CD1c-positive myeloid dendritic cell (primary cell): ENCODE measurements at regions not wholly inside any gene's neighbourhood (a gene's known extent, or its start where the extent isn't known, plus 50 kb on each side); places are given as distances from the start of the nearest gene placed in this dataset.

Experiments used
- DNase-seq: peaks from one replicate; pipeline ENCODE4 v3.0.0-alpha.2; 2016; ENCODE audit errors: extremely low spot score

DNA sequence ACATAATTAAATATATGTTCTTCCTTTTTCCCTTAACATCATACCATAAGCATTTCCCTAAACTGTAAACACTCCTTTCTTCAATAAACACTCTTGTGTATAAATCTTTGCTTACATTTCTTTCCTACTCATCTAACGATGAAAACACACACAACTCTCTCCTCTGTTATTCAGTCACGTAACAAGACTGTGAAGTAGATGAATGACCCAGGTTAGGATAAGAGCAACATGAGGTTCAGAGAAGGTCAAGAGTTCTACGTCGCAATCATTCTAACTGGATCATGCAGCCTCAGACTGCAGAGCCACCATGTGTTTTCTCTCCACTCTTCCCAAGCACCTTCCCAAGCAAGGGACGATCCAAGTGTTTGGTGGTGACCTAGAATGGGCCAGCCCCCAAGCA lies 70.5 kb upstream of the SPTLC1 start:
- no peak for DNase-seq

DNA sequence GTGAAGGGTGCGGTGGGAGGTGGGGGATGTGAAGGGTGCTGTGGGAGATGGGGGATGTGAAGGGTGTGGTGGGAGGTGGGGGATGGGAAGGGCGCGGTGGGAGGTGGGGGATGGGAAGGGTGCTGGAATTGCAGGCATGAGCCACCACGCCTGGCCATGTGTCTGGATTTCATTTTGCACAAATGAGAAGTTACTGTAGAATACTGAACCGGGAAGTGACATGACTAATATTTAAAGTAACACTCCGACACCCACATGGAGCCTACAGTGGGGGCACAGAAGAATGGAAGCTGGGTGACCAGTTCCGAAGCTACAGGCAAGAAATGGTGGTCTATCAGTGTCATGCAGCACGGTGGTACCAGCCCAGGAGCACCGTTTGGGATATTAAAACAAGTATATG lies 69.9 kb upstream of the SPTLC1 start:
- peak; percentile 55 for DNase-seq

DNA sequence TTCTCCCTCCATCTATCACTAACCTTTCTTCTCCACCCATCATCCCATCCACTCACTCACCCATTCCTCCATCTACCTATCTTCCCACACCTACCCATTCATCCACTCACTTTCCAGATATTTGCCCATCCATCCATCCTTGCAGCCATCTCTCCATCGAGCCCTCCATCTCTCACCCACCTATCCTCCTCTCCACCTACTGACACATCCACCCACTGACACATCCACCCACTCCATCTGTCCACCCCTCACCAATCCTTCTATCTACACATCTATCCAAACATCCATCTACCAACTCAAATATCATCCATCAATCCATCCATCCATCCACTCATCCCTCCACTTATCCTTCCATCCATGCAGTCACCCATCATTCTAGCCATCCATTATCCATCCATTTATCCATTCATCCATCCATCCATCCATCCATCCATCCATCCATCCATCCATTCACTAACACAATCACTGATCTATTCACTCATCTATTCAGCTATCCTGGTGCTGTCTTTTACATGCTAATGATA lies 68.9 kb upstream of the SPTLC1 start:
- DNase-seq = no peak

DNA sequence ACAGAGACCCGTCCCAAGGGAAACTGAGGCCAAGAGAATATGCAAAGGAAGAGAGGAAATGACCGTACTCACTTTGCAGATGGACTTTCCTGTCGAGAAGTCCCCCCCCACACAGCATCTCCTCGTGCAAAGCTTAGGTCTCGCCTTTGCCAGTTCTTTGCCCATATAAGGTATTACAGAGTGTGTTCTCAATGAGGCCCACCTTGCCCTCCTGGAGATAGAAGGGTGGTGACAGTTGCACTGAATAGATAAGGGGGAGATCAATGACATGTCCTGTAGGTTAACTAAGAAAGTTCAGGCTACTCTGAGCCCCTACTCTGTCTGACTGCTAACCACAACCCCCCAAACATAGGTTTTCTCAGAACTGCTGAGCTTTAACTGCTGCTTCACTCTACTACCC lies 68.2 kb upstream of the SPTLC1 start:
- DNase-seq = no peak

DNA sequence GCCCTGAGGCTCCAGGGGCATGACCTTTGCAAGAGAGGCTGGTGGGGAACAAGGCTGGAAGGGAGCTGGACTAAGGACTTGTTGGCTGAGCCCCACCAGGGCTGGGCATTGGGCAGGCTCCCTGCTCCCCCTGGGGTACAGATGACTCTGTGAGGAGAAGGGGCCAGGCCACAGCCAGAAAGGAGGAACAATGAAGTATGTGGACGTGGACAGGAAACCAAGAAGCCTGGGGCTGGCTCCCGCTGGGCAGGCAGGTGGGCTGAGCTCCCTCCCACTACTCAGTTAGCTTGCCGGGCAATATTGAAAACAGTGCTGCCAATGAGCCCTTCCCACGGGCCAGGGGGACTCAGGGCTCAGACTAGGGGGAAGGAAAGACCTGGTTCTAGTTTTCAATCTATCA lies 66.1 kb upstream of the SPTLC1 start:
- peak; percentile 33 for DNase-seq

DNA sequence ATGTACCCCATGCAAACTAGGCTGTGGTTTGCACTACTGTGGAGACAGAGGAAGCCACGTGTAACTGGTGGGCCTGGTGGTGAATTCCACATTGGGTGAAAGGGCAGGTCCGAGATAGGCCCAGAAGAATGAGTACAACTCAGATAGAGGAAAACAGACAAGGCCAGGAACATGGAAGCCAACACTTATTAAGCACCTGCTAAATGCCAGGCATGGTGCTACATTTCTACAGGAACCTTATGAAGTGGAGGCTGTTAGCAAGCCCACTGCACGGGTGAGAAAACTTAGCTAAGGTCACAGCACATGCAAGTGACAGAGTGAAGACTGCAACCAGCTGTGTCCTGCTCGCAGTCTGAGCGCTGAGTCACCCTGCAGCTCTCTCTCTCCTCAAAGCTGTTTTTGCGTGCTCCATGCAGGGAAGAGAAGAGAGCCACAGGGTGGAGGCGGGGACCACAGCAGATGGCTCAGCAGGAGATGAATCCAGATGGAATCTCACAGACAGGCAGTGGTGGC lies 65.5 kb upstream of the SPTLC1 start:
- DNase-seq = peak; percentile 50

DNA sequence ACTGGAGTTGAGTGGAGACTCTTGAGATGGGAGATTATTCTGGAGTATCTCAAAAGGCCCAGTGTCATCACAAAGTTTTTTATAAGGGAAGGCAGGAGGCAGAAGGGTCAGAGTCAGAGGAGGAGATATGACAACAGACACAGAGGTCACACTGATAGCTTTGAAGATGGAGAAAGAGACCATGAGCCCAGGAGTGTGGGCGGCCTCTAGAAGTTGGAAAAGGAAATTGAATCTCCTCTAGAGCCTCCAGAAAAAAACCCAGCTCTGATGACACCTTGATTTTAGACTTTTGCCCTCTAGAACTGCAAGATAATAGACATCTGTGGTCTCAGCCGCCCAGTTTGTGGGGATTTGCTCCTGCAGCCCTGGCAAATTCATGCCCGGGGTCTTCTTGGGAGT lies 64.8 kb upstream of the SPTLC1 start:
- DNase-seq = peak; percentile 42

DNA sequence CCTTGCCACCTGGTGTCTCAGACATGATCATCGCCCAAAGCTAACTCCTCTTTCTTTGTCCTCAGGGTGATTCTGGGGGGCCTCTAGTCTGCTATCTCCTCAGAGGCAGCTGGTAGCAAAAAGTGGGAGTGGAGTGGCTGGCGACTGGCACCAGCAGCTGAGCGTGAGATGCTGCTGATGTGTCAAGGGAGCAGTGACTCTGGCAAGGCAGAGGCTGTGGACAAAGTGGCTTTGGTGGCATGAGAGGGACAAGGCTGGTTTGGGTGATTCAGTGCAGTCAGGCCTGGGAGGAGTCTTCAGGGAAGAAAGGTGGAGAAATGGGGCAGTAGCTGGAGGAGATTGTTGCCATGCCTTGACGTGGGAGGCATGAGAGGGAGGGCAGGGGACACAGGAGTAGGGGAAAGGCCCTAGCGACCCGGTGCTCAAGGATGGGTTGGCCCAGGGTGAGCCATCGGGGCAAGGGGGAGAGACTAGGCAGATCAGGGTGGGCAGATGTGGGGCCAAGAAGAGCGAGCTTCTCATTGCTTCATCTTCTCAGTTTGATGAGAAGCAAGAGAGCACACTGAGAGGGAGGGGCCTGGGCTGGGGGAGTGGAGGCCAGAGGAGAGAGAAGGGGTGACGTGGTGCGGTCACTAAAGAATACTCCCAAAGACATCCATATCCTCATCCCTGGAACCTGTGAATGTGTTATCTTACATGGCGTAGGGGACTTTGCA lies 64.2 kb upstream of the SPTLC1 start:
- DNase-seq = no peak

DNA sequence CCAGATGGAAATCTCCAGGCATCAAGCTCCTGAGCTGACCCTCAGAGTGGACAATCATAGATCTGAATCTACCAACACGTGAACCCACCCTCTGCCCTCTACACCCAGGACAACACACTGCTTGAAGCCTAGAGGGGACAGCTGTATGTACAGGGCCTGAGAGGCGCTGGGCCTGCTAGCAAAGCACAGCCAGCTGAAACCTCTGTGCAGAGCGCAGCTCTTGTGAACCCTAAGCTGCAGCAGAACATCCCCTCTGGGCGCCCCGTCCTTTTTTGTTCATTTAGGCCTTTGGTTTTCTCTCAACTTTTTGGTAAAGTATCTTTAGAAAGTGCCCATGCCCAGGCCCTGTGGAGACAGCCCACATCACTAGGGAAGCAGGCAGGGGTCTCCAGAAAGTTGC lies 62.4 kb upstream of the SPTLC1 start:
- DNase-seq = no peak

DNA sequence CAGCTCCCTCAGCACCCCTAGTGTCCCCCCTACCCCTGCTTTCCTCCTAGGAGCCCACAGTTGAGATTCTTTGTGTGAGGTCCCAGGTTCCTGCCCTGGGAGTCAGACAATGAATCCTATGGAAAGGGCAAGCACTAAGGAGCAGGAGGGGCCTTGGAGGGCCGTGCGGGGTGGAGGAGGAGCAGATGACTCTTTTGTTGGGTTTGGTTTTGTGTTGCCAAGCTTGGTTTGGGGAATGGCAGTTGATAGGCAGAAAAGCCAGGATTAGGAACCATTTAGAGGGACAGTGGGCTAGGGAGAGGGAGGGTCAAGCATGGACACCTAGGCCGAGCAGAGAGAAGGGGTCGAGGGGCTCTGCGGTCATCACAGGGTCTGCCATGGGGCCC lies 61.6 kb upstream of the SPTLC1 start:
- no peak for DNase-seq

DNA sequence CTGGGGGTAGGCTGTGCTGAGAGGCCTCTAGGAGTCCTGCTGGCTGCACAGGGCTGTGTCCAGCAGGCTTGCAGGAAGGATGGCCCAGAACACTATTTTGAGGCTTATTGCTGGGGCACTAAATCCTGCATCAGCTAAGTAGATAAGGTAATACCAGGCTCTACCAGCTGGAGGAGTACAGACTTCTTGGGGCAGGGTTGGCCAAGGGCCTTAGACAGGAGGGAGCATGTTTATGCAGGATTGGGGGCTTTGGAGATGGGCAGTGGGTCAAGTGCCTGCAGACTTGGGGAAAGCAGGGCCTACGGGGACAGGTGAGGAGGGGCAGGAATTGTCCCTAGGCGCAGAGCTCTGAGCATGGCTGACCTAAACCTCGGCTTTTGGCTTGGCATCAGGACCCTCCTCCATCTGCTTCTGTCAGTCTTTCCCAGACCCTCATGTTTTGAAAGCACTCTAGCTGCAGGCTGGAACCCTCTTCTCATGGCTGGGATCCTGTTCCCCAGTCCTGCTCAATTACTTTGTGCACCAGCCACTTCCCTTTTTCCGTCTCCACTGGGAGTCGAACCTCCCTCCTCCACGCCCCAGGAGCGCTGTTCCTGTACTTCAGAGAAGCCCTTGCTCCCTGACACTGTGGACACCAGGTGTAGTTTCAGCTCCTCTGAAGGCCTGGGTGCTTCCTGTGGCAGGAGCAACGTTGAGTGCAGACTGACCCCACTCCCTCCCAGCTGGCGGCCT lies 61.0 kb upstream of the SPTLC1 start:
- peak; percentile 36 for DNase-seq

DNA sequence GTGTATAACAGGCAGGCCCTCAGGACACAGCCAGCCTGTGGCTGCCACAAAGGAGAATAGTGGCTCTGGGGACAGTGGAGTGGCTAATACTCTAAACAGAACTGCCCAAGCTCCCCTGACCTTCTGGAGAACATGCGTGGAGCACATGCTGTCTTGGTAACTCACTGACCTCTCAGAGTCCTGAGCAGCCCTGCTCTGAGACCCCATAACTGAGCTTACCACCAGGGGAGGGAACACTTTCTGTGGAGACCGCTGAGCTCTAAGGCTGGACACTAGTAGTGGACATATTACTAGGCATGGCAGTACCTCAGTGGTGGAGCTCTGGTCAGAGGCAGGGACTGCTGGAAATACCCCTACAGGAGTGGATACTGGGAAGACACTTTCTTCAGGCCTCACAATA lies 60.2 kb upstream of the SPTLC1 start:
- DNase-seq = no peak

DNA sequence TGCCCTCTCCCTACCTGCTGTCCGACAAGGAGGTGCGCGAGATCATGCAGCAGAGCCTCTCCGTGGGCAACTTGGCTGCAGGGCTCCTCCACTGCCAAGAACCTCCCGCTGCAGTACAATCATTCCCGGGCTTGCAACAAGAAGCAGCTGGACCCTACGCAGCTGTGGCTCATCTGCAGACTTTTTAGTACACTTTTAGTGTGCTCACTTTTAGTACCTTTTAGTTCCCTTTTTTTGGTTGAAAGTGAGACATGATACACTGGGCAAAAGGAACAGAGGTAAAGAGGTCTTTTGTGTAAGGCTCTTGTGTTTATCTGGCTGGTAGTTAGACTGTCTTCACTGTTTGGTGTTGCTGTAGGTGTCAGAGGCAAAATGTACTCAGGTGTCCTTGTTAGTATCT lies 58.1 kb upstream of the SPTLC1 start:
- DNase-seq = no peak

DNA sequence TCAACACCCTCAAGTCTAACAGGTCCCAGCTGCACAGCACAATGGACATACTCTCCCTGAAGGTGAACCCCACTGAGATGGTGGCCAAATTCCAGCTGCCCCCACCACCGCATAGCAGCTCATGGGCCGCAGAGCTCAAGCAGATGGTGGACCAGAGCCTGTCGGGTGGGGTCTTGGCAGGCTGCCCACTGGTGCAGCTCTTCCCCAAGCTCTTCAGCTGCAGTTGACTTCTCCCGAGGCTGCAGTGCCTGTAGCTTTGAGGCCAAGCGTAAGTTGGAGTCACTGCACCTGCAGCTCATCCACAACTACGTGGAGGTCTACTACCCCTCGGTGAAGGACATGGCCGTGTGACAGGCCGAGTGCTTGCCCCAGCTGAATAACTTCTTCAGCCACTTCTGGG lies 56.6 kb upstream of the SPTLC1 start:
- DNase-seq = no peak

DNA sequence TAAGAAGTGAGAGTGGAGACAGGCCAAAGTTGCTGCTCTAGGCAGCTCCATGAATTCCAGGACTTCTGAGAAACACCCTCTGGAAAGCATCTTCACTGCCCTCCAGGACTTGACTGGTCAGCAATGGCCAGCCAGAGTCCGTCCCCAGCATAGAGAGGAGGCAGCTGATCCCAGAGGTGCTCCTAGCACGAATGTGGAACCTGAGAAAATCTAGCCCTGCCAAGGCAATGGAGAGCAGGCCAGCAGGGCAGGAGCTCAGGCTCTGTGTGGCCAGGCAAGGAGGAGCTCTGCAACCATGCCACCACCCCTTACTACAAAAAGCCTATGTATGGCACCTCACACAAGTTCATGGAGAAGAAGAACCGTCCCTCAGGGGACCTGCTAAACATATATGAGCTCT lies 56.1 kb upstream of the SPTLC1 start:
- no peak for DNase-seq

DNA sequence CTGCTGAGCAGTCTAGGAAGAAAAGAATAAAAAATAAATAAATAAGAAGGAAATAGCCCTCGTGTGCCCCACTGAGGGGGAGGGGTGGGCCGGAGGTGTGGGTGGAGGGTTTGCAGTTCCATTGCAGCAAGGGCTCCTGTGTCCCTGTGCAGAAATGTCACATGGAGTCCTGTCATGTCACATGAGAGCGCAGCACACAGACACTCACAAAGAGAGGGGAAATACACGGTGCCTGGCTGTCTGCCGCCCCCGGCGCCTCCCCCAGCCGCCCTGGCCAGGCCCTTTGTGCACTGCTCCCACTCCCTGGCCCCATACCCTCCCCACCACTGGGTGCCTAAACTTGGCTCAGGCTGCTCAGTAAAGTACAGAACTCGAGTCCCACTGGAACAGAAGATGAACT lies 55.6 kb upstream of the SPTLC1 start:
- peak; percentile 48 for DNase-seq

DNA sequence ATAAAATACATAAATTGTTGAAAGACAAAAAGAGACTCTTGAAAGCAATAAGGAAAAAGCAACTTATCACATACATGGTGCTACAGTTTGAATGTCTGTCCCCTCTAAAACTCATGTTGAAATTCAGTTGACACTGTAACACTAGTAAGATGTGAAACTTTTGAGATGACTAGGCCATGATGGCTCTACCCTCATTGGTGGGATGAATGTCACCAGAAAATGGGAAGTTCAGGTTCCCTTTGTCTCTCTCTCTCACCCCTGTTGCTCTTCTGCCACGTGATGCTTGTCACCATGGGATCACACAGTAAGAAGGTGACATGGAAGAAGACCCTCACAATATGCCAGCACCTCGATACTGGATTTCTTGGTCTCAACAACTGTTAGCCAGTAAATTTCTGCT lies 50.3 kb upstream of the SPTLC1 start:
- DNase-seq = peak; percentile 89
